ENCODE measurements at regions not wholly inside any gene's neighbourhood (a gene's known extent, or its start where the extent isn't known, plus 50 kb on each side); places are given as distances from the start of the nearest gene placed in this dataset.

- no peak for TF ChIP-seq EZH2 (IDR thresholded peaks at IDR 0.05; ENCODE audit: insufficient read depth, poor library complexity, severe bottlenecking)
- TF ChIP-seq EZH2phosphoT487 (IDR thresholded peaks at IDR 0.05; ENCODE audit: insufficient read depth, low read depth) = no peak
These were observed 168.4 kb upstream of the SMIM23 start for GRCh38 chr5:171617266-171617665.

All from GM23248 (cell line).